ENCODE measurements at regions not wholly inside any gene's neighbourhood (a gene's known extent, or its start where the extent isn't known, plus 50 kb on each side); places are given as distances from the start of the nearest gene placed in this dataset.
"Not testable (repeated sequence)": the region's sequence is repeated elsewhere in the genome, so short reads cannot be mapped to it uniquely, and the experiment has no call there.

- no peak for FAIRE-seq
- no peak for DNase-seq (ENCODE audit: insufficient read length, low spot score)
These were observed 524.7 kb downstream of the DIPK2A start for GRCh38 chr3:144496141-144496835.

- no peak for DNase-seq (ENCODE audit: insufficient read length, low spot score)
These were observed 525.8 kb downstream of the DIPK2A start for GRCh38 chr3:144497452-144497851.

GRCh38 chr3:144499001-144499930 lies 527.6 kb downstream of the DIPK2A start:
- FAIRE-seq (no peak), DNase-seq (ENCODE audit: insufficient read length, low spot score) (no peak)

More at GRCh38 chr3:144497452-144497851, 525.8 kb downstream of the DIPK2A start:
- no peak for FAIRE-seq

GRCh38 chr3:144501467-144501866 lies 529.8 kb downstream of the DIPK2A start:
- FAIRE-seq (no peak), DNase-seq (ENCODE audit: insufficient read length, low spot score) (no peak)

GRCh38 chr3:144502402-144502801 lies 530.8 kb downstream of the DIPK2A start:
- DNase-seq (ENCODE audit: insufficient read length, low spot score), result no peak
- FAIRE-seq, result no peak

GRCh38 chr3:144506375-144506774 lies 534.8 kb downstream of the DIPK2A start:
- FAIRE-seq; DNase-seq (ENCODE audit: insufficient read length, low spot score): not testable (repeated sequence)

GRCh38 chr3:144511346-144511745 lies 539.7 kb downstream of the DIPK2A start:
- no peak for FAIRE-seq

GRCh38 chr3:144516026-144516425 lies 544.4 kb downstream of the DIPK2A start:
- FAIRE-seq, result no peak

More at GRCh38 chr3:144511346-144511745, 539.7 kb downstream of the DIPK2A start:
- no peak for DNase-seq (ENCODE audit: insufficient read length, low spot score)

GRCh38 chr3:144516589-144516988 lies 545.0 kb downstream of the DIPK2A start:
- DNase-seq (ENCODE audit: insufficient read length, low spot score) (no peak), FAIRE-seq (no peak)

More at GRCh38 chr3:144516026-144516425, 544.4 kb downstream of the DIPK2A start:
- no peak for DNase-seq (ENCODE audit: insufficient read length, low spot score)

GRCh38 chr3:144521131-144521530 lies 549.5 kb downstream of the DIPK2A start:
- DNase-seq (ENCODE audit: insufficient read length, low spot score) (no peak), FAIRE-seq (no peak)

GRCh38 chr3:144522456-144522855 lies 550.8 kb downstream of the DIPK2A start:
- DNase-seq (ENCODE audit: insufficient read length, low spot score) (no peak), FAIRE-seq (no peak)

- FAIRE-seq (no peak), DNase-seq (ENCODE audit: insufficient read length, low spot score) (no peak)
These were observed 551.8 kb downstream of the DIPK2A start for GRCh38 chr3:144523396-144523795.

GRCh38 chr3:144524531-144524930 lies 552.9 kb downstream of the DIPK2A start:
- DNase-seq (ENCODE audit: insufficient read length, low spot score) (no peak), FAIRE-seq (no peak)

GRCh38 chr3:144529566-144529965 lies 557.9 kb downstream of the DIPK2A start:
- DNase-seq (ENCODE audit: insufficient read length, low spot score) (no peak), FAIRE-seq (no peak)

- DNase-seq (ENCODE audit: insufficient read length, low spot score) (no peak), FAIRE-seq (no peak)
These were observed 573.2 kb downstream of the DIPK2A start for GRCh38 chr3:144544871-144545270.

- DNase-seq (ENCODE audit: insufficient read length, low spot score), result no peak
- no peak for FAIRE-seq
These were observed 574.9 kb downstream of the DIPK2A start for GRCh38 chr3:144546539-144546938.

GRCh38 chr3:144548346-144548745 lies 576.7 kb downstream of the DIPK2A start:
- FAIRE-seq (no peak), DNase-seq (ENCODE audit: insufficient read length, low spot score) (no peak)

GRCh38 chr3:144549166-144549565 lies 577.5 kb downstream of the DIPK2A start:
- DNase-seq (ENCODE audit: insufficient read length, low spot score), result no peak
- no peak for FAIRE-seq

GRCh38 chr3:144552346-144553057 lies 580.9 kb downstream of the DIPK2A start:
- FAIRE-seq, result no peak

GRCh38 chr3:144553301-144553700 lies 581.7 kb downstream of the DIPK2A start:
- FAIRE-seq, result no peak

More at GRCh38 chr3:144552346-144553057, 580.9 kb downstream of the DIPK2A start:
- no peak for DNase-seq (ENCODE audit: insufficient read length, low spot score)

GRCh38 chr3:144554889-144555288 lies 583.3 kb downstream of the DIPK2A start:
- no peak for DNase-seq (ENCODE audit: insufficient read length, low spot score)

More at GRCh38 chr3:144553301-144553700, 581.7 kb downstream of the DIPK2A start:
- DNase-seq (ENCODE audit: insufficient read length, low spot score), result no peak

More at GRCh38 chr3:144554889-144555288, 583.3 kb downstream of the DIPK2A start:
- FAIRE-seq, result no peak

Measured in GM19239 (cell line).